Neural progenitor cell (in vitro differentiated cells): ENCODE measurements at regions not wholly inside any gene's neighbourhood (a gene's known extent, or its start where the extent isn't known, plus 50 kb on each side); places are given as distances from the start of the nearest gene placed in this dataset.

ENCODE experiments used
- CTCF ChIP-seq: fragments of 200-600 bp; sonication (generic); IDR thresholded peaks from 2 replicates; pipeline ENCODE4 v1.5.1; 2017; ENCODE audit warnings: antibody characterized with exemption, mild to moderate bottlenecking
- EZH2phosphoT487 ChIP-seq: fragments of 200-600 bp; sonication (generic); IDR thresholded peaks from 2 replicates; pipeline ENCODE4 v1.6.1; 2017; ENCODE audit warnings: antibody characterized with exemption

- no peak for TF ChIP-seq CTCF
- TF ChIP-seq EZH2phosphoT487: no peak
Measured at GRCh38 chr5:111999286-111999685, 242.3 kb upstream of the NREP start.
